Ramos (cell line): ENCODE measurements at regions not wholly inside any gene's neighbourhood (a gene's known extent, or its start where the extent isn't known, plus 50 kb on each side); places are given as distances from the start of the nearest gene placed in this dataset.

Source experiments
- in situ Hi-C: fragments of 300-500 bp; cut with MboI; formaldehyde crosslinking; loops from one replicate; pipeline ENCODE4 v1.14.3; 2022; ENCODE audit warnings: low sequenced_read_pairs; ENCODE audit not compliant: unreplicated experiment

DNA sequence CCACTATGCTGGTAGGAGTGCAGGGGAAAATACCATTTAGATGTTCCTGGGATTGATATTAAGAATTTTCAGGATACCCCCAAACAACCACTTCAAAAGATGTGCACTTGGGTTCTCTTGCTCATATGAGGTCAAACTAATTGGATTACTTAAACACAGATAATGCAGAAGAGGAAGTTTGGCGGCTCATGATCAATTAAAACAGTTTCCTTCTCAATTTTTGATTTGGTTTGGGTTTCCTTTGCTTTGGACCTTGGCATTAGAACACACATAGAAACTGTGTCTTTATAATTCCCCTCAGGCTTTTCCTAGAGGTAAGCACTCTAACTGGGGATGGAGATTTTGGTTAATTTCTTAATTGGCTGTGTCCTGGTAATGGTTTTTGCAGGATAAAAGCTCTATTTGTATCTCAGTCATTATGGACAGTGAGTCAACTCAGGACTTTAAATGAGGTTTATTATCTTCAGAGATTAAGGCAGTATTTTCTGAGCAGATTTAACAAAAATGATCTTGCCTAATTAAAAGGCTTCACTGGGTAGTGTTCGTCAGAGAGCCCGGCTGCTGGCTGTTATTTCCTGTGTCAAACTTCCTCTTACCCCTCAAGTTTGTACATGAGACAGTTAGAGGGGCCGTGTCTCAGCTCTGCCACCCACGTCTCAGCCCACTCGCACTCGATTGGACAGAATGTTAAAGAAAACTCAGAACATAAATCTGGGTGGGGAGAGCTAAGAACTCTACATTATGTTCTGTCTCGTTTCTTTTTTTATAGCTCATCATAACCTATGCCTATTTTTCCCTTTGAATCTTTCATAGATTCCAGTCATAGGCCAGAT is 50.3 kb upstream of the PREP start:
- in situ Hi-C loops: no loop called here
